Raji (cell line): ENCODE measurements at regions not wholly inside any gene's neighbourhood (a gene's known extent, or its start where the extent isn't known, plus 50 kb on each side); places are given as distances from the start of the nearest gene placed in this dataset.

Experiments used
- POLR2A ChIP-seq: IDR thresholded peaks from 2 replicates; pipeline ENCODE4 v1.6.1; 2011; ENCODE audit warnings: low read depth, low read length, control low read depth; ENCODE audit not compliant: insufficient read depth

GRCh38 chr5:27708534-27708933 is 670.1 kb upstream of the CDH9 start:
- TF ChIP-seq POLR2A, result no peak

GRCh38 chr5:27706832-27707231 is 668.4 kb upstream of the CDH9 start:
- TF ChIP-seq POLR2A, result no peak

- TF ChIP-seq POLR2A, result no peak
These were observed 667.3 kb upstream of the CDH9 start for GRCh38 chr5:27705661-27706060.

- TF ChIP-seq POLR2A, result no peak
These were observed 663.8 kb upstream of the CDH9 start for GRCh38 chr5:27701931-27702903.

GRCh38 chr5:27700526-27700925 is 662.1 kb upstream of the CDH9 start:
- TF ChIP-seq POLR2A, result no peak

- TF ChIP-seq POLR2A, result no peak
These were observed 644.2 kb upstream of the CDH9 start for GRCh38 chr5:27682600-27682999.

- TF ChIP-seq POLR2A, result no peak
These were observed 614.1 kb upstream of the CDH9 start for GRCh38 chr5:27652505-27652904.

GRCh38 chr5:27639005-27639612 is 600.7 kb upstream of the CDH9 start:
- no peak for TF ChIP-seq POLR2A

GRCh38 chr5:27619982-27620381 is 581.6 kb upstream of the CDH9 start:
- no peak for TF ChIP-seq POLR2A

GRCh38 chr5:27612161-27612560 is 573.8 kb upstream of the CDH9 start:
- TF ChIP-seq POLR2A, result no peak

GRCh38 chr5:27608992-27609391 is 570.6 kb upstream of the CDH9 start:
- no peak for TF ChIP-seq POLR2A

GRCh38 chr5:27598576-27598975 is 560.2 kb upstream of the CDH9 start:
- no peak for TF ChIP-seq POLR2A

GRCh38 chr5:27594141-27594540 is 555.8 kb upstream of the CDH9 start:
- no peak for TF ChIP-seq POLR2A

- no peak for TF ChIP-seq POLR2A
These were observed 553.8 kb upstream of the CDH9 start for GRCh38 chr5:27592231-27592630.

- no peak for TF ChIP-seq POLR2A
These were observed 552.1 kb upstream of the CDH9 start for GRCh38 chr5:27590503-27590902.

- TF ChIP-seq POLR2A, result no peak
These were observed 539.9 kb upstream of the CDH9 start for GRCh38 chr5:27578279-27578678.
